GM21717 (cell line): ENCODE measurements at regions not wholly inside any gene's neighbourhood (a gene's known extent, or its start where the extent isn't known, plus 50 kb on each side); places are given as distances from the start of the nearest gene placed in this dataset.

Experiments used
- ATAC-seq: cut with Tn5 transposase; IDR thresholded peaks from one replicate; pipeline ENCODE4 v1.9.1; 2021; ENCODE audit warnings: mild to moderate bottlenecking, moderate library complexity; ENCODE audit not compliant: unreplicated experiment

- no peak for ATAC-seq
Observed at GRCh38 chr7:38069052-38069451, 109.0 kb upstream of the STARD3NL start.

- ATAC-seq, result no peak
Observed at GRCh38 chr7:38070718-38071117, 107.3 kb upstream of the STARD3NL start.

- ATAC-seq, result no peak
Observed at GRCh38 chr7:38086857-38087256, 91.2 kb upstream of the STARD3NL start.

GRCh38 chr7:38102507-38102906 is 75.5 kb upstream of the STARD3NL start:
- ATAC-seq, result no peak

GRCh38 chr7:38105874-38106483 is 72.1 kb upstream of the STARD3NL start:
- ATAC-seq, result no peak

- peak; percentile 81 for ATAC-seq
Observed at GRCh38 chr7:38107486-38107893, 70.6 kb upstream of the STARD3NL start.

GRCh38 chr7:38112075-38112474 is 66.0 kb upstream of the STARD3NL start:
- ATAC-seq, result no peak

GRCh38 chr7:38120076-38120475 is 58.0 kb upstream of the STARD3NL start:
- ATAC-seq, result no peak

GRCh38 chr7:38122501-38122900 is 55.5 kb upstream of the STARD3NL start:
- ATAC-seq, result no peak

- ATAC-seq, result no peak
Observed at GRCh38 chr7:38123494-38123893, 54.6 kb upstream of the STARD3NL start.

GRCh38 chr7:38127216-38128207 is 50.5 kb upstream of the STARD3NL start:
- no peak for ATAC-seq
